HG02610 (cell line): ENCODE measurements at regions not wholly inside any gene's neighbourhood (a gene's known extent, or its start where the extent isn't known, plus 50 kb on each side); places are given as distances from the start of the nearest gene placed in this dataset.
"Not testable (repeated sequence)": the region's sequence is repeated elsewhere in the genome, so short reads cannot be mapped to it uniquely, and the experiment has no call there.

Experiments used
- ATAC-seq: cut with Tn5 transposase; IDR thresholded peaks from one replicate; pipeline ENCODE4 v1.9.1; 2021; ENCODE audit warnings: mild to moderate bottlenecking, moderate library complexity; ENCODE audit not compliant: unreplicated experiment

GRCh38 chr5:98170994-98171393 is 602.5 kb upstream of the RGMB start:
- ATAC-seq = no peak

GRCh38 chr5:98173334-98173733 is 600.1 kb upstream of the RGMB start:
- no peak for ATAC-seq

GRCh38 chr5:98175474-98175873 is 598.0 kb upstream of the RGMB start:
- no peak for ATAC-seq

GRCh38 chr5:98179791-98180755 is 593.4 kb upstream of the RGMB start:
- no peak for ATAC-seq

- ATAC-seq = no peak
These were observed 587.3 kb upstream of the RGMB start for GRCh38 chr5:98186128-98186527.

- no peak for ATAC-seq
These were observed 585.5 kb upstream of the RGMB start for GRCh38 chr5:98187945-98188344.

- not testable (repeated sequence) for ATAC-seq
These were observed 583.1 kb upstream of the RGMB start for GRCh38 chr5:98190344-98190743.

- no peak for ATAC-seq
These were observed 579.3 kb upstream of the RGMB start for GRCh38 chr5:98193921-98194760.

- ATAC-seq = no peak
These were observed 572.5 kb upstream of the RGMB start for GRCh38 chr5:98200726-98201541.

- no peak for ATAC-seq
These were observed 568.7 kb upstream of the RGMB start for GRCh38 chr5:98204798-98205197.

GRCh38 chr5:98205691-98206461 is 567.6 kb upstream of the RGMB start:
- ATAC-seq = no peak

GRCh38 chr5:98206566-98206965 is 566.9 kb upstream of the RGMB start:
- ATAC-seq = no peak

GRCh38 chr5:98209418-98209817 is 564.0 kb upstream of the RGMB start:
- ATAC-seq = no peak

- ATAC-seq = no peak
These were observed 559.0 kb upstream of the RGMB start for GRCh38 chr5:98214240-98215051.

- peak; percentile 65 for ATAC-seq
These were observed 556.3 kb upstream of the RGMB start for GRCh38 chr5:98217138-98217537.

GRCh38 chr5:98218838-98219237 is 554.6 kb upstream of the RGMB start:
- no peak for ATAC-seq

GRCh38 chr5:98227489-98227888 is 546.0 kb upstream of the RGMB start:
- no peak for ATAC-seq

- no peak for ATAC-seq
These were observed 542.4 kb upstream of the RGMB start for GRCh38 chr5:98231089-98231488.

- not testable (repeated sequence) for ATAC-seq
These were observed 535.7 kb upstream of the RGMB start for GRCh38 chr5:98237794-98238193.
